GM18499 (cell line): ENCODE measurements at regions not wholly inside any gene's neighbourhood (a gene's known extent, or its start where the extent isn't known, plus 50 kb on each side); places are given as distances from the start of the nearest gene placed in this dataset.
"Not testable (repeated sequence)": the region's sequence is repeated elsewhere in the genome, so short reads cannot be mapped to it uniquely, and the experiment has no call there.

ENCODE experiments used
- ATAC-seq: cut with Tn5 transposase; IDR thresholded peaks from one replicate; pipeline ENCODE4 v1.9.1; 2021; ENCODE audit warnings: moderate number of reproducible peaks; ENCODE audit not compliant: insufficient read depth, unreplicated experiment

- no peak for ATAC-seq
Measured at GRCh38 chr18:78505851-78506461, 473.7 kb upstream of the SALL3 start.

GRCh38 chr18:78507217-78507616 is 472.4 kb upstream of the SALL3 start:
- ATAC-seq, result no peak

DNA sequence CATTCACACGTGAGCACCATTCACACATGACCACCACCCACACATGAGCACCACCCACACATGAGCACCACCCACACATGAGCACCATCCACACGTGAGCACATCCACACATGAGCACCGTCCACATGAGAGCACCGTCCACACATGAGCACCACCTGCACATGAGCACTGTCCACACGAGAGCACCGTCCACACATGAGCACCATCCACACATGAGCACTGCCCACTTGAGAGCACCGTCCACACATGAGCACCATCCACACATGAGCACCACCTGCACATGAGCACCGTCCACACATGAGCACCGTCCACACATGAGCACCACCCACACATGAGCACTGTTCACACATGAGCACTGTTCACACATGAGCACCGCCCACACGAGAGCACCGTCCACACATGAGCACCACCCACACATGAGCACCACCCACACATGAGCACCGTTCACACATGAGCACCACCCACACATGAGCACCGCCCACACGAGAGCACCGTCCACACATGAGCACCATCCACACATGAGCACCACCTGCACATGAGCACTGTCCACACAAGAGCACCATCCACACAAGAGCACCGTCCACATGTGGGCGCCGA is 471.3 kb upstream of the SALL3 start:
- not testable (repeated sequence) for ATAC-seq

DNA sequence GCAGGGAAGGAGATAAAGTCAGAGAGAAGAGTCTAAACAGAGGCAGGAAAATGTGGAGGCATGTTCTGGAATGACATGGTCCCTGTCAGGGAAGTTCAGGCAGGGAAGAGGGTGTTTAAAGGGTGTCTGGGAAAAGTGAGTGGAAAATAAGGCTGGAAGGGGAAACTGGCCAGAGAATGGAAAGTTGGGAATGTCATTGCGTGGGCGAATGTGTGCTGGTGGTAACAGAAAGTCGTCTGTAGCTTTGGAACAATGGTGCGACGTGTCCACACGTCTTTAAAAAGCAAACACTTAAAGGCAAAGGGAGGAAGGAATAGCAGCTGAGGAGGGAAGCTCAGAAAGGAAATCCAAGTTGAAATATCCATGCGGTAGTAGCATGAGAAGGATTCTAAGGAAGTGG is 469.5 kb upstream of the SALL3 start:
- no peak for ATAC-seq

- no peak for ATAC-seq
Measured at GRCh38 chr18:78510636-78511035, 469.0 kb upstream of the SALL3 start.

GRCh38 chr18:78511666-78512601 is 467.7 kb upstream of the SALL3 start:
- ATAC-seq, result no peak

GRCh38 chr18:78514910-78515670 is 464.5 kb upstream of the SALL3 start:
- no peak for ATAC-seq

- ATAC-seq, result no peak
Measured at GRCh38 chr18:78517328-78517727, 462.3 kb upstream of the SALL3 start.

GRCh38 chr18:78517973-78518372 is 461.6 kb upstream of the SALL3 start:
- ATAC-seq, result no peak

- no peak for ATAC-seq
Measured at GRCh38 chr18:78518805-78519204, 460.8 kb upstream of the SALL3 start.

- no peak for ATAC-seq
Measured at GRCh38 chr18:78519394-78520062, 460.1 kb upstream of the SALL3 start.

- no peak for ATAC-seq
Measured at GRCh38 chr18:78521136-78521535, 458.5 kb upstream of the SALL3 start.

DNA sequence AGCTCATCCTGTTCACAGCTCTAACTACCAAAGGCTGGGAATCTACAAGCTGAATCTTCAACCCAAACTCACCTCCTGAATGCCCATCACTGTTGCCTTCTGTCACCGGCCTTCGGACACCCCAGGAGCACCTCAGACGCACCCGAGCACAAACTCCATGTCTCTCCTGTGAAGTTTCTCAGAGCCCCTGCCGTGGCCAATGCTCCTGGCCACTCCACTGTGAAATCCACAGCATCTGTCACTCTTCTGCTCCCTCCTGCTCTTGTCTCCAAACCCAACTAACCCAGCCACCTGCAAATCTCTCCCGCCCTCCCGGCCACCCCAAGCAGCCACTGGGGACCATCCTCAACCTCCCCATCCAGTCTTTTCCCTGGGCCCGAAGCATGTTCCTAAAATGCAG is 457.9 kb upstream of the SALL3 start:
- ATAC-seq, result no peak

- no peak for ATAC-seq
Measured at GRCh38 chr18:78522507-78522906, 457.1 kb upstream of the SALL3 start.

GRCh38 chr18:78523850-78524249 is 455.8 kb upstream of the SALL3 start:
- no peak for ATAC-seq

DNA sequence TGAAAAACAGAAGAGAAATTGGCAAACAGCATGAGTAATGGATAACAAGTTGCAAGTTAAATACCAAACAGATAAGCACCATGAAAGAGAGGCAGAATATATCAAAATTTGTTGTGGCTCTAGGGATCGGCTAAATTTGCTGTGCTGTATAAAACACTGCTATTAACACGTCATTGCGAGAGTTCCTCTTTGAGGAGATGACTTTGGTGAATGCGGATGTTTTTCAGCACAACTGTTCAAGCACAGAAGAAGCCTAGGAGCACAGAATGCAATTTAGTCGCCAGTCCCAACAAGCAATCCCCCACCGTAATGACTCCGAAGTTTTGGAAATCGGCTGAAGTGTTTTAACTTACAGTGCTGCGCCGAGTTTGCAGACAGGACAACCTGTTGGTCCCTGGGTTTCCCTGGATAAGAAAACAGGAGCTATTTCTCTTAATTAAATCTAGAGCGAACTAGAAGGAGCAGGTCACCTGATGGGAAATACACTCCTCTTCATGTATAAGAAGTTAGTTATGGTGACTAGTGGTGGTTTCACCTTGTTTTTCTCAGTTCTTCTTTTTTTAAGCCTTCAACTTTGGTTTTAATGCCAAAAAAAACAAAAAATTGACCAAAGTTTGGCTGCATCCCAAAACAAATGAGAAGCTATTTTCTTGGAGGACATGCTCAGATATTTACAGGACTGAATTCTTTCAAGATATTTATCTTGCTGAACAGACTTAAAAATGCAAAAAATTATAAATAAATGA is 454.1 kb upstream of the SALL3 start:
- ATAC-seq, result no peak

DNA sequence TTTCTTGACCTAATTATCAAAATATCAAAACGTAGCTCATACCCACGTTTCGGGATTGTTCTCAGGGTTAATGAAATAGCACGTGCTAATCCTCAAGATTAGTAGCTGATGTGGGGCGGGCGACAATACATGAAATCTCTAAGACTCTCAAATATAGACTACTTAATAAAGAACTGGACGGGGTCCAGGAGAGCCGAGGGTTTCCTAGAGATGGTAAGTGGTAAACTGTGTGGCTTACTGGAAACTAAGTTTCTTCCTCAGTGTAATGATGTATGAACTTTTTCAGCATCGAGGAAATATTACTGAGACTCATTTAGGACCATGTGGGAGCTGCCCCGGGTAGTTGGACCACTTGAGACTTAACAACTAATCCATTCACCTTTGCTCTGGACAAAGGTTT is 453.3 kb upstream of the SALL3 start:
- ATAC-seq, result no peak

GRCh38 chr18:78526923-78527711 is 452.5 kb upstream of the SALL3 start:
- no peak for ATAC-seq

- ATAC-seq, result no peak
Measured at GRCh38 chr18:78527984-78528383, 451.6 kb upstream of the SALL3 start.
